Ascending aorta (tissue), 2 donors: ENCODE measurements at regions not wholly inside any gene's neighbourhood (a gene's known extent, or its start where the extent isn't known, plus 50 kb on each side); places are given as distances from the start of the nearest gene placed in this dataset.

Experiments
- DNase-seq, 2 donors: peaks; one replicate each; pipeline ENCODE4 v3.0.0-alpha.2; 2019; ENCODE audit warnings: low spot score in 2 of 2
- H3K27ac ChIP-seq, 2 donors: fragments of 200-600 bp; sonication (generic); one replicate each; pipeline ENCODE4 v1.5.1; 2016 to 2017; ENCODE audit warnings: mild to moderate bottlenecking in 1 of 2
- H3K27me3 ChIP-seq: fragments of 200-600 bp; sonication (generic); one replicate; pipeline ENCODE4 v1.5.1; 2017
- H3K36me3 ChIP-seq, 2 donors: fragments of 200-600 bp; sonication (generic); one replicate each; pipeline ENCODE4 v1.5.1; 2016
- H3K4me1 ChIP-seq, 2 donors: fragments of 200-600 bp; sonication (generic); one replicate each; pipeline ENCODE4 v1.5.1; 2016 to 2017; ENCODE audit warnings: mild to moderate bottlenecking in 1 of 2
- H3K4me3 ChIP-seq, 2 donors: fragments of 200-600 bp; sonication (generic); one replicate each; pipeline ENCODE4 v1.5.1; 2016 to 2017; ENCODE audit warnings: mild to moderate bottlenecking in 1 of 2
- H3K9me3 ChIP-seq, 2 donors: fragments of 200-600 bp; sonication (generic); one replicate each; pipeline ENCODE4 v1.5.1; 2016
- intact Hi-C: fragments of 100-400 bp; cut with DNase I; formaldehyde crosslinking; loops from one replicate; pipeline ENCODE4 v1.15.1; 2023
- TF ChIP-seq, protein P1 (sequence below), 3 experiments: fragments of 200-600 bp in 2 of 3; fragments of 450-650 bp in 1 of 3; sonication (generic) in 2 of 3; IDR thresholded peaks; one replicate each; pipeline ENCODE4 v1.5.1; 2016 to 2019; ENCODE audit warnings: antibody characterized with exemption in 3 of 3, mild to moderate bottlenecking in 1 of 3, moderate library complexity in 1 of 3

DNA sequence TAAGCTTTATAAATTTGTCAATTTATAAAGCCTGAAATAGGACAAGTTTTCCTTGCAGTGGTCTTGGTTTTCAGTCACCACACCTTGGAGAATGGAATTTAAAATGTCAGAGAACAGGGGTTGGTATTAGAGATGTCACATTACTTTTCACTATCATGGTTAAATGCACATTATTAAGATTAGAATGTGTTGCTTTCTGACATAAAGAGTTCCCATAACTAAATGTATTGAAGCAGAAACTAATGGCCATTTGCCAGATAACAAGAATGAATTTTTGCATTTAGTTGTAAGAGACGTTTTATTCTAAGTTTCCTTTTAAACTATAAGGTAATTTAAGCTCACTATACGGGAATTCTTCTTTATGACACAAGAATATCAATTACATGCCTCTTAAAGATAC, 172.3 kb downstream of the ARL4A start:
- TF ChIP-seq, protein P1, sequence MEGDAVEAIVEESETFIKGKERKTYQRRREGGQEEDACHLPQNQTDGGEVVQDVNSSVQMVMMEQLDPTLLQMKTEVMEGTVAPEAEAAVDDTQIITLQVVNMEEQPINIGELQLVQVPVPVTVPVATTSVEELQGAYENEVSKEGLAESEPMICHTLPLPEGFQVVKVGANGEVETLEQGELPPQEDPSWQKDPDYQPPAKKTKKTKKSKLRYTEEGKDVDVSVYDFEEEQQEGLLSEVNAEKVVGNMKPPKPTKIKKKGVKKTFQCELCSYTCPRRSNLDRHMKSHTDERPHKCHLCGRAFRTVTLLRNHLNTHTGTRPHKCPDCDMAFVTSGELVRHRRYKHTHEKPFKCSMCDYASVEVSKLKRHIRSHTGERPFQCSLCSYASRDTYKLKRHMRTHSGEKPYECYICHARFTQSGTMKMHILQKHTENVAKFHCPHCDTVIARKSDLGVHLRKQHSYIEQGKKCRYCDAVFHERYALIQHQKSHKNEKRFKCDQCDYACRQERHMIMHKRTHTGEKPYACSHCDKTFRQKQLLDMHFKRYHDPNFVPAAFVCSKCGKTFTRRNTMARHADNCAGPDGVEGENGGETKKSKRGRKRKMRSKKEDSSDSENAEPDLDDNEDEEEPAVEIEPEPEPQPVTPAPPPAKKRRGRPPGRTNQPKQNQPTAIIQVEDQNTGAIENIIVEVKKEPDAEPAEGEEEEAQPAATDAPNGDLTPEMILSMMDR (IDR thresholded peaks at IDR 0.05), result no peak

DNA sequence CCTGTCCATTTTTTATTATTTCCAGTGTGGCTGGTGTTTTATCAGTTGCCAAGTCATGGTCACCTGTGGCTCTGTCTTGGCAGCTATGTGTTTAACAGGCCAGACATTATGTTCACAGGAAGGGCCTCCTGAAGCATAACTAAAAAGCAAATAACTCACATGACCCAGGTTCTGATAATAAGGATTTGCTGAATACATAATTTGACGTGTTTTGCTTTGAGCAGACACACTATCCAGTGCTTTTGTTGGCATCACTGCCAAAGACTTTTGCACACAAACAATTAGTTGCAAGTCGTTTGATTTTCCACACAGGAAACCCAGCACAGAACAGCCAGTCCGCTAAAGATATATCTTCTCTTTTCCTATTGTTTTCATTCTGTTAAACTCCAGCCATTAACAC, 173.6 kb downstream of the ARL4A start:
- intact Hi-C loops, result no loop called here
- no peak overlapping the region for H3K27ac ChIP-seq
- TF ChIP-seq, protein P1 (IDR thresholded peaks at IDR 0.05), result no peak
- no peak for DNase-seq
- H3K4me3 ChIP-seq, result no peak overlapping the region
- no peaks in the 10 kb centered on the region for H3K27me3 ChIP-seq
- H3K4me1 ChIP-seq, result no peaks in the 10 kb centered on the region
- no peaks in the 10 kb centered on the region for H3K9me3 ChIP-seq
- H3K36me3 ChIP-seq, result no peaks in the 10 kb centered on the region

More for the DNA sequence above, 172.3 kb downstream of the ARL4A start:
- no peaks in the 10 kb centered on the region for H3K9me3 ChIP-seq
- DNase-seq, result no peak
- no peak overlapping the region for H3K27ac ChIP-seq
- H3K4me1 ChIP-seq, result no peaks in the 10 kb centered on the region
- H3K4me3 ChIP-seq, result no peak overlapping the region
- H3K27me3 ChIP-seq, result no peaks in the 10 kb centered on the region
- intact Hi-C loops, result no loop called here
- H3K36me3 ChIP-seq, result no peaks in the 10 kb centered on the region

DNA sequence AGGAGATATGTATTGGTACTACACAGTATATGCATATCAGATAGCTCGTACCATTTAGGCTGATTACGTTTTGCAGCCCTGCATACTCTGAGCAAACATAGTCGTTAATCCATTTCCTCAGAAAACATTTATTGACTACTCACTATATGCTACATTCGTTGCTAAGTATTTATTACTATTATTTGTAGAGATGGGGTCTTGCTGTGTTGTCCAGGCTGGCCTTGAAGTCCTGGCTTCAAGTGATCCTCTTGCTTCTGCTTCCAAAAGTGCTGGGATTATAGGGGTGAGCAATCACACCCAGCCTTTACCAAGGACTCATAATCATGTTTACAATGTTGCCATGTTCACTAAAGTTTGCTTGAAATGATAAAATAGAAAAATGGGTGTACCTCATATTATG, 174.7 kb downstream of the ARL4A start:
- TF ChIP-seq, protein P1 (IDR thresholded peaks at IDR 0.05), result no peak
- H3K4me1 ChIP-seq, result no peaks in the 10 kb centered on the region
- no peak overlapping the region for H3K27ac ChIP-seq
- no peaks in the 10 kb centered on the region for H3K36me3 ChIP-seq
- intact Hi-C loops, result no loop called here
- DNase-seq, result no peak
- no peak overlapping the region for H3K4me3 ChIP-seq
- H3K27me3 ChIP-seq, result no peaks in the 10 kb centered on the region
- no peaks in the 10 kb centered on the region for H3K9me3 ChIP-seq

DNA sequence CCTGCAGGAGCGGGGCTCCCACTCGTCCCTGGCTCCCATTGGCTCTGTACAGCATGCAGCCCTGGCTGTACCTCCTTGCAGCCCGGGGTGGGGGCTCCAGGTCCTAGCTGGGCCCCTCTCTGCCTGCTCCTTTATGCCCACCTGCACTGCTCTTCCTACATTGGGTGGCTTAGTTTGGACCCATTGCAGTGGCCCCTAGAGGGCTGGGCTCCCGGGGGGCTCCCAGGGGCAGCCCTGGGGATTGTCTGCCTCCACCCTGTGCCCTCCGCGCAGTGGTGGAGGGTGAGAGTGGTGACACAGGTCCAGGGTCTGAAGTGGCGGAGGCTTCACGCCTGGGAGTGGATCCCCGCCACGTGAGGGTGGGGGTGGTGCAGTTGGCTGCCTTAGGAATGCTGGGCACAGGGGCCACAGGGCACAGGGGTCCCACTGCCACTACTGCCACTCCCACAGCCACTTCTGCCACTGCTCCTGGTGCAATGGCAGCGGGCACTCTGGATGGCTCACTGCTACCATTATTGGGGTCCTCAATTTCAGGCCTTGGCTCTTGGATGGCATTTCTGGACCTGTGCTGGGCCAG, 177.1 kb downstream of the ARL4A start:
- H3K36me3 ChIP-seq, result no peaks in the 10 kb centered on the region
- no peak for DNase-seq
- no peaks in the 10 kb centered on the region for H3K9me3 ChIP-seq
- no peak overlapping the region for H3K27ac ChIP-seq
- no peaks in the 10 kb centered on the region for H3K4me1 ChIP-seq
- TF ChIP-seq, protein P1 (IDR thresholded peaks at IDR 0.05), result no peak
- H3K4me3 ChIP-seq, result no peak overlapping the region
- no peaks in the 10 kb centered on the region for H3K27me3 ChIP-seq
- intact Hi-C loops, result no loop called here

DNA sequence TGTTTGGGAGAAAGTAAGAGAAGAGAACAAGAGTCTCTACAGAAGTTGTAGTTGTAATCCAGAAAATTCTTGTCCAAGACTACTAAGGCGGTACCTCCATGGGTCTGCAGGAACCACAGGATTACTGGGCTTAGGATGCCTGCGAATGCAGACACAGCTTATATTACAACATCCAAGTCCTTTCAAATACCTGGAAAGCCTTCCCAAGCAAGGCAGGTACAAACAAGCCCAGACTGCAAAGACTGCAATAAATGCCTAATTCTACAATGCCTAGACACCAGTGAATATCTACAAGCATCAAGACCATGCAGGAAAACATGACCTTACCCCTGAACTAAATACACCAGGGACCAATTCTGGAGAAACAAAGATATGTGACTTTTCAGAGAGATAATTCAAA, 178.2 kb downstream of the ARL4A start:
- DNase-seq, result no peak
- Histone ChIP-seq H3K9me3 (no peaks in the 10 kb centered on the region), H3K4me1 (no peaks in the 10 kb centered on the region), H3K27ac (no peak overlapping the region), H3K4me3 (no peak overlapping the region), H3K27me3 (no peaks in the 10 kb centered on the region), H3K36me3 (no peaks in the 10 kb centered on the region)
- intact Hi-C loops, result no loop called here
- TF ChIP-seq, protein P1 (IDR thresholded peaks at IDR 0.05), result no peak

DNA sequence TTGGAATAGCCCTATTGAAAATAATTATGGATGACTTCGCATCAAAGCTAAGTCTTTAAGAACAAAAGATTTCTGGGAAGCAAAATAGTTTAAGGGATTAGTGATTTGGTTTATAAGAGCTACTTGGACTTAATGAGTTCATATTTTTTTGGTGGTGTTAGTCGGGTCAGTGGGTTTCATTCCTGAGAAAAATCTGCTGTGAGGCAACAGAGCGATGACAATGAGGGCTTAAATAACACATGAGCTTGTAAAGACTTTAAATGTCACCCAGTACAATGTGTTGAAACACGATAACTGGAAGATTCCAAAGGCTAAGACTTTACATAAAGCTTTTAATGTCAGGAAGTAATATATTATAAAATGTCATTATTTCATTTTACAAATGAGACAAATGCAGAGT, 178.8 kb downstream of the ARL4A start:
- TF ChIP-seq, protein P1 (IDR thresholded peaks at IDR 0.05), result no peak
- no peaks in the 10 kb centered on the region for H3K36me3 ChIP-seq

More for the DNA sequence above, 178.8 kb downstream of the ARL4A start:
- no peaks in the 10 kb centered on the region for H3K9me3 ChIP-seq
- H3K4me1 ChIP-seq, result no peaks in the 10 kb centered on the region
- H3K27me3 ChIP-seq, result no peaks in the 10 kb centered on the region
- intact Hi-C loops, result no loop called here
- H3K27ac ChIP-seq, result no peak overlapping the region
- H3K4me3 ChIP-seq, result no peak overlapping the region
- no peak for DNase-seq
